Spleen (tissue), 11 donors: ENCODE measurements at regions not wholly inside any gene's neighbourhood (a gene's known extent, or its start where the extent isn't known, plus 50 kb on each side); places are given as distances from the start of the nearest gene placed in this dataset.

Experiments
- DNase-seq: peaks from one replicate; pipeline ENCODE4 v3.0.0-alpha.2; 2020
- H3K27ac ChIP-seq, 8 donors: fragments of 200-600 bp; sonication (generic) in 7 of 8; 1 replicate in 4 of 8; 2 replicates in 4 of 8; pipeline versions ENCODE4 v1.5.0 to v1.8.0; 2016 to 2021; ENCODE audit warnings: inconsistent platforms in 4 of 8, mild to moderate bottlenecking in 4 of 8, moderate library complexity in 1 of 8
- H3K27me3 ChIP-seq, 7 donors: fragments of 200-600 bp; sonication (generic) in 6 of 7; replicated peaks in 1 of 7; 1 replicate in 4 of 7; 2 replicates in 3 of 7; pipeline versions ENCODE4 v1.5.0 to v1.8.0; 2016 to 2021; ENCODE audit warnings: inconsistent platforms in 3 of 7, mild to moderate bottlenecking in 1 of 7
- H3K36me3 ChIP-seq, 6 donors: fragments of 200-600 bp; sonication (generic) in 5 of 6; 1 replicate in 4 of 6; 2 replicates in 2 of 6; pipeline versions ENCODE4 v1.5.0 to v1.8.0; 2016 to 2021; ENCODE audit warnings: inconsistent platforms in 2 of 6
- H3K4me1 ChIP-seq, 6 donors: fragments of 200-600 bp; sonication (generic) in 5 of 6; 1 replicate in 3 of 6; 2 replicates in 3 of 6; pipeline versions ENCODE4 v1.5.0 to v1.8.0; 2016 to 2021; ENCODE audit warnings: inconsistent platforms in 3 of 6
- H3K4me3 ChIP-seq, 8 donors: fragments of 200-600 bp; sonication (generic) in 7 of 8; 1 replicate in 4 of 8; 2 replicates in 4 of 8; pipeline versions ENCODE4 v1.5.0 to v1.8.0; 2016 to 2021; ENCODE audit warnings: inconsistent platforms in 4 of 8, mild to moderate bottlenecking in 4 of 8, moderate library complexity in 2 of 8
- H3K9me3 ChIP-seq, 8 donors: fragments of 200-600 bp; sonication (generic) in 7 of 8; 1 replicate in 4 of 8; 2 replicates in 4 of 8; pipeline versions ENCODE4 v1.5.0 to v1.8.0; 2016 to 2021; ENCODE audit warnings: inconsistent platforms in 4 of 8
- POLR2A ChIP-seq, 3 donors: fragments of 450-650 bp; IDR thresholded peaks; one replicate each; pipeline ENCODE4 v1.5.1; 2017; ENCODE audit warnings: antibody characterized with exemption in 3 of 3, mild to moderate bottlenecking in 1 of 3
- POLR2AphosphoS5 ChIP-seq, 3 donors: sonication (generic); formaldehyde crosslinking; IDR thresholded peaks; one replicate each; pipeline ENCODE4 v1.5.1; 2017; ENCODE audit warnings: antibody characterized with exemption in 3 of 3
- WGBS, 5 donors: extraction: QIAGEN DNeasy Blood & Tissue Kit in 3 of 5; methylation state at CpG; one replicate each; pipeline versions ENCODE4 v1.1.5 to v1.1.7; 2013 to 2018; 5-methylcytosine and 5-hydroxymethylcytosine counted together
- intact Hi-C: fragments of 100-400 bp; cut with DNase I; formaldehyde crosslinking; loops from one replicate; pipeline ENCODE4 v1.15.0; 2023; ENCODE audit warnings: low total_unique reads
- TF ChIP-seq, protein P1 (sequence below), 11 experiments: fragments of 200-600 bp in 7 of 11; fragments of 450-650 bp in 4 of 11; sonication (generic) in 4 of 11; IDR thresholded peaks in 8 of 11; conservative IDR thresholded peaks in 3 of 11; 1 replicate in 7 of 11; 2 replicates in 4 of 11; pipeline versions ENCODE4 v1.4.0 to v1.8.0; 2016 to 2021; ENCODE audit warnings: antibody characterized with exemption in 11 of 11, inconsistent platforms in 4 of 11, mild to moderate bottlenecking in 1 of 11
- donor health status: healthy with polysubstance abuse.
- donor health status: DM: no; HTN: no; CAD: no; lungs with moderate emphysema.
- donor health status: DM: no; HTN: no; CAD: no.
- donor health status: Bipolar disorder and iron deficiency.
- donor health status: healthy.
- donor health status: DM: no; HTN: no; CAD: no.
- donor health status: DM: yes; HTN: yes; CAD: no.

DNA sequence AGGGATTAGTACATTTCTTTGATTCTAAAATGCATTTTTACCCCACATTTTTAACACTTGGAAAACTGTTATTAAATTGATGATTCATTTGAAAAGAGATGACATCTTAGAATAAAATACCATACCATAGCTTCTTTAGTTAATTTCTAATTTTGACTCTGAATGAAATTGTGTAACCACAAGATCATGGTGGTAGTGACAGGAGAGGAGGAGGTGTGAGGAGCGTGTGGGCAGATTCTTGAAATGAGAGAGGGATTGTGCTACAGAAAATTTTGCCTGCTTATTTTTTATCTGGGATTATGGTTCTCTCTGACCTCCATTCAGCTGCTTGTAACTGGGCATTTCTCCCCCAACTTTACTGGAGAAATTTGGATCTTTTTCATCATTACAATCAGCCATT is 173.3 kb upstream of the CLINT1 start:
- Histone ChIP-seq H3K9me3 (peaks cover 0 to 38% (median 22%) of the 10 kb centered on the region in 8 donors), H3K27ac (no peak overlapping the region), H3K36me3 (no peaks in the 10 kb centered on the region), H3K4me1 (no peaks in the 10 kb centered on the region), H3K4me3 (no peak overlapping the region), H3K27me3 (no peaks in the 10 kb centered on the region)
- DNase-seq = no peak
- 61 to 85% (median 77%) methylated on average over 1 of the region's 1 CpG for WGBS, 5 donors
- TF ChIP-seq, protein P1, sequence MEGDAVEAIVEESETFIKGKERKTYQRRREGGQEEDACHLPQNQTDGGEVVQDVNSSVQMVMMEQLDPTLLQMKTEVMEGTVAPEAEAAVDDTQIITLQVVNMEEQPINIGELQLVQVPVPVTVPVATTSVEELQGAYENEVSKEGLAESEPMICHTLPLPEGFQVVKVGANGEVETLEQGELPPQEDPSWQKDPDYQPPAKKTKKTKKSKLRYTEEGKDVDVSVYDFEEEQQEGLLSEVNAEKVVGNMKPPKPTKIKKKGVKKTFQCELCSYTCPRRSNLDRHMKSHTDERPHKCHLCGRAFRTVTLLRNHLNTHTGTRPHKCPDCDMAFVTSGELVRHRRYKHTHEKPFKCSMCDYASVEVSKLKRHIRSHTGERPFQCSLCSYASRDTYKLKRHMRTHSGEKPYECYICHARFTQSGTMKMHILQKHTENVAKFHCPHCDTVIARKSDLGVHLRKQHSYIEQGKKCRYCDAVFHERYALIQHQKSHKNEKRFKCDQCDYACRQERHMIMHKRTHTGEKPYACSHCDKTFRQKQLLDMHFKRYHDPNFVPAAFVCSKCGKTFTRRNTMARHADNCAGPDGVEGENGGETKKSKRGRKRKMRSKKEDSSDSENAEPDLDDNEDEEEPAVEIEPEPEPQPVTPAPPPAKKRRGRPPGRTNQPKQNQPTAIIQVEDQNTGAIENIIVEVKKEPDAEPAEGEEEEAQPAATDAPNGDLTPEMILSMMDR (IDR thresholded peaks at IDR 0.05 in 8 of 11, conservative IDR thresholded peaks at IDR 0.05 in 3 of 11) = no peak
- TF ChIP-seq POLR2AphosphoS5 (IDR thresholded peaks at IDR 0.05) = no peak
- TF ChIP-seq POLR2A (IDR thresholded peaks at IDR 0.05) = no peak
- intact Hi-C loops = no loop called here

GRCh38 chr5:158027806-158028775 is 169.1 kb upstream of the CLINT1 start:
- intact Hi-C loops = no loop called here
- Histone ChIP-seq H3K4me3 (no peak overlapping the region), H3K27me3 (peaks cover 0 to 10% (median 0%) of the 10 kb centered on the region in 7 donors), H3K27ac (no peak overlapping the region), H3K36me3 (no peaks in the 10 kb centered on the region), H3K9me3 (peaks cover 0 to under 1% (median 0%) of the 10 kb centered on the region in 8 donors), H3K4me1 (no peaks in the 10 kb centered on the region)
- TF ChIP-seq, protein P1 (IDR thresholded peaks at IDR 0.05 in 8 of 11, conservative IDR thresholded peaks at IDR 0.05 in 3 of 11) = no peak
- TF ChIP-seq POLR2A (IDR thresholded peaks at IDR 0.05) = no peak
- TF ChIP-seq POLR2AphosphoS5 (IDR thresholded peaks at IDR 0.05) = no peak
- WGBS, 5 donors = 61 to 77% (median 69%) methylated on average over 5 of the region's 5 CpGs
- no peak for DNase-seq

GRCh38 chr5:158026304-158027031 is 167.5 kb upstream of the CLINT1 start:
- intact Hi-C loops = no loop called here
- Histone ChIP-seq H3K9me3 (no peaks in the 10 kb centered on the region), H3K36me3 (no peaks in the 10 kb centered on the region), H3K27me3 (peaks cover 0 to 10% (median 0%) of the 10 kb centered on the region in 7 donors), H3K27ac (no peak overlapping the region), H3K4me3 (no peak overlapping the region), H3K4me1 (no peaks in the 10 kb centered on the region)
- DNase-seq = no peak
- TF ChIP-seq, protein P1 (IDR thresholded peaks at IDR 0.05 in 8 of 11, conservative IDR thresholded peaks at IDR 0.05 in 3 of 11) = no peak
- TF ChIP-seq POLR2AphosphoS5 (IDR thresholded peaks at IDR 0.05) (no peak), POLR2A (IDR thresholded peaks at IDR 0.05) (no peak)
- 67 to 83% (median 70%) methylated on average over 7 of the region's 7 CpGs for WGBS, 5 donors

- Histone ChIP-seq H3K27me3 (peaks cover 0 to 10% (median 0%) of the 10 kb centered on the region in 7 donors), H3K9me3 (no peaks in the 10 kb centered on the region), H3K4me1 (no peaks in the 10 kb centered on the region), H3K36me3 (no peaks in the 10 kb centered on the region), H3K4me3 (no peak overlapping the region), H3K27ac (no peak overlapping the region)
- WGBS, 5 donors = 71 to 89% (median 77%) methylated on average over 7 of the region's 7 CpGs
- DNase-seq = no peak
- TF ChIP-seq POLR2A (IDR thresholded peaks at IDR 0.05) (no peak), POLR2AphosphoS5 (IDR thresholded peaks at IDR 0.05) (no peak)
- TF ChIP-seq, protein P1 (IDR thresholded peaks at IDR 0.05 in 8 of 11, conservative IDR thresholded peaks at IDR 0.05 in 3 of 11) = no peak
- intact Hi-C loops = no loop called here
These were observed 164.3 kb upstream of the CLINT1 start for GRCh38 chr5:158023266-158023665.
